ENCODE measurements at regions not wholly inside any gene's neighbourhood (a gene's known extent, or its start where the extent isn't known, plus 50 kb on each side); places are given as distances from the start of the nearest gene placed in this dataset.
"Not testable (repeated sequence)": the region's sequence is repeated elsewhere in the genome, so short reads cannot be mapped to it uniquely, and the experiment has no call there.

DNA sequence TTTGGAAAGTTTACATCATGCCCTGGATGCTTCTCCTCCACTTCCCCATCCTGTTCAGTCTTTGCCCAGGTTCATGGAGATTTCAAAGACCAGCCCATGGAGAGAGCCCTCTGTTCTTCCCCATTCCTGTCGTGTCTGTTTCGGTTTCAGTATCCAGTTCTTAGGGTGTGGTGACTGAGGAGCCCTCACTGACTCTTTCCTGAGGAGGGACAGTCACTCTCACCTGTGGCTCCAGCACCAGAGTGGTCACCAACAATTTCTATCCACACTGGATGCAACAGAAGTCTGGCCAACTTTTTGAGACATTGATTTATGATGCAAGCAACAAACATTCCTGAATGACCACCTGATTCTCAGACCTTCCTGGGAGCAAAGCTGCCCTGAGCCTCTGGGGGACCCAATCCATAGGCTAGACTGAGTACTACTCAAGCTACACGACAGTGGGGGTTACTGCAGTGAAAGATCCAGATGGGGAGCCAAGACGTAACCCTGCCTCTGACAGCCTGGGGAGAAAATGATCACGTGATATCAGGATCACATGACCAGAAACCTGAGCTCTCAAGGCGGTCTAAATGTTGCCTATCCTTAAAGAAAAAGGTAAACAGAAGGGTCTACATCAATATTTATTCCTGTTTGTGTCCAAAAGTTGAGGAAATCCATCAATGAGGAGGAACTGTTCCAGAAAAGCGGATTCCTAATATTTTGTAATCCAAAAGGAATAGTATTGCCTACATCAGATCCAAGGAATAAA lies 76.2 kb upstream of the VPREB1 start:
- TF ChIP-seq, protein P1, sequence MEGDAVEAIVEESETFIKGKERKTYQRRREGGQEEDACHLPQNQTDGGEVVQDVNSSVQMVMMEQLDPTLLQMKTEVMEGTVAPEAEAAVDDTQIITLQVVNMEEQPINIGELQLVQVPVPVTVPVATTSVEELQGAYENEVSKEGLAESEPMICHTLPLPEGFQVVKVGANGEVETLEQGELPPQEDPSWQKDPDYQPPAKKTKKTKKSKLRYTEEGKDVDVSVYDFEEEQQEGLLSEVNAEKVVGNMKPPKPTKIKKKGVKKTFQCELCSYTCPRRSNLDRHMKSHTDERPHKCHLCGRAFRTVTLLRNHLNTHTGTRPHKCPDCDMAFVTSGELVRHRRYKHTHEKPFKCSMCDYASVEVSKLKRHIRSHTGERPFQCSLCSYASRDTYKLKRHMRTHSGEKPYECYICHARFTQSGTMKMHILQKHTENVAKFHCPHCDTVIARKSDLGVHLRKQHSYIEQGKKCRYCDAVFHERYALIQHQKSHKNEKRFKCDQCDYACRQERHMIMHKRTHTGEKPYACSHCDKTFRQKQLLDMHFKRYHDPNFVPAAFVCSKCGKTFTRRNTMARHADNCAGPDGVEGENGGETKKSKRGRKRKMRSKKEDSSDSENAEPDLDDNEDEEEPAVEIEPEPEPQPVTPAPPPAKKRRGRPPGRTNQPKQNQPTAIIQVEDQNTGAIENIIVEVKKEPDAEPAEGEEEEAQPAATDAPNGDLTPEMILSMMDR (IDR thresholded peaks at IDR 0.05; ENCODE audit: borderline replicate concordance, insufficient read depth, low read depth, low read length), result no peak
- H3K4me3 ChIP-seq (ENCODE audit: low read depth, low read length), result peak overlapping the region; percentile 36

DNA sequence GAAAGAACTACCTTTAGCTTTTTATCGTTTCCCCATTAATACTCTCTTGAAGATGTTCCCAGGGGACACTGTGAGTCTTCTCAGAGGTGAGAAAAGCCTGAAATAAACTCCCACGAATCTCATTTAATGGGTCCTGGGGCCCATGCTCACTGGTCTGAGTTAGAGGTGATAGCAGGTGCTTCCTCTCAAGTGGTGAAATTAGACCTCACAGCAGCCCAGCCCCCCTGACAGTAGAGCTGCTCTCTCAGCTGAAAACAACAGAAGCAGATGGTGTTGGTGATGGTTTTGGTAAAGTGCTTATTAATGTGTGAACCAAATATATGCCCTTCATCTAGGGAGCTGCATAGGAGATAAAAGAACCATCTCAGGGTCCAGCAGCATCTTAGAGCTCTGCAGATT lies 76.8 kb upstream of the VPREB1 start:
- TF ChIP-seq, protein P1 (IDR thresholded peaks at IDR 0.05; ENCODE audit: borderline replicate concordance, insufficient read depth, low read depth, low read length), result no peak
- peak overlapping the region; percentile 36 for H3K4me3 ChIP-seq (ENCODE audit: low read depth, low read length)

DNA sequence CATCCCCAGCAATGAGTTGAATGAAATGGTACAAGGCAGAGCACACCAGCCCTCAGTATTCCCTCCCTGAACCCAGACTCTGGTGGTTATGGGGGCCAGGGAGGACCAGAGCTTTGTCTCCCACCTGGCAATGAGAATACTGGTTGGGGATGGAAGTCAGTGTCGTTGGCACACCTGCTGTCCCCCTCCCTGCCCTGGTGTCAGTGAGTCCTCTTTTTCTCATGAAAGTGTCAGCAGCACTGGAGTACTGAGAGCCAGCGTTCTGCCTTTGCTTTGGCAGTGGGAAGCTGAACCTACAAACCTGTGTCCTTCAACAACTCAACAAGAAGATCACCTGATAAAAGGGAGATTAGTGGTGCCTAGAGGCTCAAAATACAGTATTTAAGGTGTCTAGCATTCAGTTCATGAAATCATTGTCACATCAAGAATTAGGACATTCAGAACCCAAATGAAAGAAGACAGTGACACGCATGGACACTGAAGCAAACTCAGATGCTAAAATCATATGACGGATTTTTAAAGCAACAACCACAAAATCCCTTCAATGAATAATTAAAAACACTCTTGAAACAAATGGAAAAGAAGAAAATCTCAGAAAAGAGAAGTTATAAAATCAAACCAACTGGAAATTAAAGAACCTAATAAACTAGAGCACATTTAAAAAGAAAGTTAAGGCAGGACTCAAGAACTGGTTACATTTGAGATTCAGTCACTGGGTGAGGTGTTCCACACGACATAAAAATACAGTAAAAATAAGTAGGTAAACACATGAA lies 77.5 kb upstream of the VPREB1 start:
- TF ChIP-seq, protein P1 (IDR thresholded peaks at IDR 0.05; ENCODE audit: borderline replicate concordance, insufficient read depth, low read depth, low read length), result no peak
- H3K4me3 ChIP-seq (ENCODE audit: low read depth, low read length), result no peak overlapping the region

DNA sequence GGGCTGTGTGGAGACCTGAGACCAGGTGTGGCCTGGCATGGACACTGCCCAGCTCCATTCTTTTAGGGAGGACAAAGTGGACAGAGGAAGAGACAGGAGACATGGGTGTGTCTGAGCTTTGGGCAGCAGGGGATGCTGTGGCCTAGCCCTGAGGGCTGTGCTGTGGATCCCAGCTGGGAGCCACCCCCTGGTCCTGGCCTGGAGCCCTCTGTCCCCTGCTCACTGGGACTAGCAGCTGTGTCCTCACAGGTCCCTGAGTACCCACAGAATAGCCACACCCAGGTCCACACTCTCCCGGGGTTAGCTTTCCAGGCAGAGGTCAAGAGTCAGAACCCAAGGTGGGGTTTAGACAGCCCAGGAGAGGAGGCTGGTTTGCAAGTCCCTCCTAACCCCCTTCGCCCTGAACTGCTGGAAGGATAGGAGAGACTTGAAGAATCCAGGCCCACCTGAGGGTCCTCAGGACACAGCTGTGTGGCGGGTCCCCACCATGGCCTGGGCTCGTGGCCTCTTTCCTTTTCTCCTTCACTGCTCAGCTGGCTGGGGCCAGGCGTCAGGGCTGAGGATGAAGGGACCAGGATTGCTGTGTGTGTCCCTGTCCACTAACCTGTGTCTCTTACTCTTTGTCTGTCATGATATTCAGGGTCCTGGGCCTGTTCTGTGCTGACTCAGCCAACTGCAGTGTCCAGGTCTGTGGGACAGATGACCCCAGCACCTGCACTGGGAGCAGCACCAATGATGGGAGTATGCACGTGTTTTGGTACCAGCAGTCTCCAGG lies 78.5 kb upstream of the VPREB1 start:
- H3K4me3 ChIP-seq (ENCODE audit: low read depth, low read length), result no peak overlapping the region
- TF ChIP-seq, protein P1 (IDR thresholded peaks at IDR 0.05; ENCODE audit: borderline replicate concordance, insufficient read depth, low read depth, low read length), result no peak

DNA sequence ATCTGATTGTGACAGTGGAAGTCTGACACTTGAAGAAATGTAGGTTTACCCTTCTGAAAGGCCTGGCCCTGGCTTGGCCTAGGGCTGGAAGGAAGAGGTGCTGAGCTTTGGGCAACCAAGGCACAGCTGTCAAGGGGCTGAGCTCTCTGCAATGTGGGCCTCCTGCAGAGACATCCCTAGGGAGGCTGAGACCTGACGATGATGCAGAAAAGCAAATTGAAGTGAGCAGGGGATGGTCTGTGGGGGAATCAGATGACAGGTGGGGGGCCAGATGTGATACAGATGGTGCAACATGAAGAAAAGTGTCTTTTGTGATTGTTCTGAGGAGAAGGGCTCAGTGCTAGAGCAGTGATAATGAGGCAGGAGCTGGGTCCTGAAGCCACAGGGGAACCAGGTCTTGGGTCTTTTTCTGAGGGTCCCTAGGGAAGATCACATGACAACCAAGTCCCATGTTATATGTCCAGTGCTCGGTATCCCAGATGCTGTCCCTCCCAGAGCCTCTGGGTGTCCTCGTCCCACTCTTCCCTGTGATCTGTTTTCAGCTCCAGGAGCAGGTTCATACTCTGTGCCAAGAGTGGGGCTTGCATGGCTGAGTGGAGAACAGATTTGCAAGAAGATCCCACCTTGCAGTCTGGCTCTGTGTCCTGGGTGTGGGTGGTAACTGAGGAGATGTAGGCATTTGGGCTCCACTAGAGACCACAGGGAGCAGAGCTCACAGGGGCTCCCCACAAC lies 79.9 kb upstream of the VPREB1 start:
- TF ChIP-seq, protein P1 (IDR thresholded peaks at IDR 0.05; ENCODE audit: borderline replicate concordance, insufficient read depth, low read depth, low read length), result 0 out of 2 replicates have a peak, but pooled peaks have one; percentile 3
- no peak overlapping the region for H3K4me3 ChIP-seq (ENCODE audit: low read depth, low read length)

DNA sequence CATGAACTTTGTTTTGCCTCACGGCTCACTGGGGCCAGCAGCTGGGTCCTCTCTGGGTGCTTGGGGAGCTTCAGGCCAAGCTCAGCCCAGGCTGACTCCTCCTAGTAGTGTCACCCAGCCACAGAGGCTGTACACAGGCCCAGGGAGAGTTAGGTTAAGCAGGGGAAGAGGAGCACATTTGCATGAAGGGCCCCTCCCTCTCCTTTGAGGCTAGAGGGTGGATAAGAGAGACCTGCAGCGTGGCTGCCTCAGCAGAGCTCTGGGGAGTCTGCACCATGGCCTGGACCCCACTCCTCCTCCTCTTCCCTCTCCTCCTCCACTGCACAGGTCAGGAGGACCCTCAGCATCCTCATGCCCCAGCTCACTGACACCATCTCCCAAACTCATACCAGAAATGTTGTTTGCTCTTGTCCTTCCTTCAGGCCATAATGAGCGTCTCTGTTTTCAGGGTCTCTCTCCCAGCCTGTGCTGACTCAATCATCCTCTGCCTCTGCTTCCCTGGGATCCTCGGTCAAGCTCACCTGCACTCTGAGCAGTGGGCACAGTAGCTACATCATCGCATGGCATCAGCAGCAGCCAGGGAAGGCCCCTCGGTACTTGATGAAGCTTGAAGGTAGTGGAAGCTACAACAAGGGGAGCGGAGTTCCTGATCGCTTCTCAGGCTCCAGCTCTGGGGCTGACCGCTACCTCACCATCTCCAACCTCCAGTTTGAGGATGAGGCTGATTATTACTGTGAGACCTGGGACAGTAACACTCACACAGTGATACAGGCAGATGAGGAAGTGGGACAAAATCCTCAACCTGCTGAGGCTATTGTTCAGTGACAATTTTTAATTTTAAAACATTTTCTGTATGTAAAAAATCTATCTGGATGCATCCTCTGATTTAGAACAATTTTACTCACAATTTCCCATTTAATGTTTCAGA lies 82.4 kb upstream of the VPREB1 start:
- TF ChIP-seq, protein P1 (IDR thresholded peaks at IDR 0.05; ENCODE audit: borderline replicate concordance, insufficient read depth, low read depth, low read length), result no peak
- H3K4me3 ChIP-seq (ENCODE audit: low read depth, low read length), result no peak overlapping the region

DNA sequence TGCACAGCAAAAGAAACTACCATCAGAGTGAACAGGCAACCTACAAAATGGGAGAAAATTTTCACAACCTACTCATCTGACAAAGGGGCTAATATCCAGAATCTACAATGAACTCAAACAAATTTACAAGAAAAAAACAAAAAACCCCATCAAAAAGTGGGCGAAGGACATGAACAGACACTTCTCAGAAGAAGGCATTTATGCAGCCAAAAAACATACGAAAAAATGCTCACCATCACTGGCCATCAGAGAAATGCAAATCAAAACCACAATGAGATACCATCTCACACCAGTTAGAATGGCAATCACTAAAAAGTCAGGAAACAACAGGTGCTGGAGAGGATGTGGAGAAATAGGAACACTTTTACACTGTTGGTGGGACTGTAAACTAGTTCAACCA lies 83.8 kb upstream of the VPREB1 start:
- H3K4me3 ChIP-seq (ENCODE audit: low read depth, low read length), result not testable (repeated sequence)

Data from GM12875 (cell line).